8988T (cell line): ENCODE measurements at regions not wholly inside any gene's neighbourhood (a gene's known extent, or its start where the extent isn't known, plus 50 kb on each side); places are given as distances from the start of the nearest gene placed in this dataset.
"Not testable (repeated sequence)": the region's sequence is repeated elsewhere in the genome, so short reads cannot be mapped to it uniquely, and the experiment has no call there.

Source experiments
- DNase-seq: peaks from one replicate; pipeline ENCODE4 v3.0.0; 2011

- no peak for DNase-seq
These were observed 286.3 kb downstream of the RAP2B start for GRCh38 chr3:153448151-153448829.

- DNase-seq = no peak
These were observed 295.0 kb downstream of the RAP2B start for GRCh38 chr3:153456833-153457545.

GRCh38 chr3:153458881-153459280, 296.9 kb downstream of the RAP2B start:
- no peak for DNase-seq

DNA sequence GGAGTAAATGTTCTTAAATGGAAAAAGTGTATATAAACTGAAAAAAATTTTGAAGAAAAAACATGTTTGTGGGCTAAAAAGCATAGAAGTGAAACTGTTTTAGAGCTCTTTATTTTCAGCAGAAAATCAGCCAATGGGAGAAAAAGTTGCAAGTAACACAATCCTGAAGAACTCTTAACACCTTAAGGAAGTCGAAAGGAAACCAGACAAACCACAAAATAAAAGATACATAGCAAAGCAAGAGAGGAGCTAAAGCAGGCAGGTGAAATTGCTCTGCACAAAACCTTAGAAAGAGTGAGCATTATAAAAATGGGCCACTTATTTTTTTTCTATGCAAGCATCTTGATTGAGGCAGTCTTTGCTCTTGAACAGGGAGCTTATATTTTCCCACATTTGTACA, 300.5 kb downstream of the RAP2B start:
- no peak for DNase-seq

DNA sequence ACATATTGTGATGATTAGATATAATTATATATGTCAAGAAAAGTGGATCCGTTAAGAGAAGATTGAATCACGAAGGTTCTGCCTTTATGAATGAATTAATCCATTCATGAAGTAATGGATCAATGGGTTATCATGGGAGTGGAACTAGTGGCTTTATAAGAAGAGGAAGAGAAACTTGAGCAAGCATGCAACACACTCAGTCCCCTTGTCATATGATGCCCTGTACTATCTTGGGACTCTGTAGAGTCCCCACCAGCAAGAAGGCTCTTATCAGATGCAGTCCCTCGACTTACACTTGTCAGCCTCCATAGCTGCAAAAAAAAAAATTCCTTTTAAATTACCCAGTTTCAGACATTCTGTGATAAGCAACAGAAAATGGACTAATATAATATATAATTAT, 301.9 kb downstream of the RAP2B start:
- no peak for DNase-seq

- no peak for DNase-seq
These were observed 307.1 kb downstream of the RAP2B start for GRCh38 chr3:153469162-153469561.

GRCh38 chr3:153484842-153485241, 322.8 kb downstream of the RAP2B start:
- DNase-seq = no peak

DNA sequence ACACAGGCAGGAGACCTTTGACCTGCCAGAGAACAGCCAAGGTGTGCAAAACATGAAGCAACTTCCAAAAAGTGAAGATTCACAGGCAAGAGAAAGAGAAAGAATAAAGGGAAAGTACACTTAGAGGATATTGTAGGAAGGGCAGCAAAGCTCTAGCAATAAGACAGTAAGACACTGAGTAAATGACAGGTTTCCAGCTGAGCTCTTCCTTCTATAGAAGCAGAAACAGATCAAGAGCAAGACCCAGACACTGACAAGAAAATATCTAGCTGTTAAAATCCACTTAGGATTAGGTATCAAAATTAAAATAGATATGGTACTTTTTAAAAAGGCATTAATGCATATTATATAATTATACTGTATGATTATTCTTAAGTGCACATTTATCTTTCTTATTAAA, 333.4 kb downstream of the RAP2B start:
- DNase-seq = no peak

GRCh38 chr3:153502682-153503081, 340.7 kb downstream of the RAP2B start:
- no peak for DNase-seq

GRCh38 chr3:153503873-153504272, 341.8 kb downstream of the RAP2B start:
- no peak for DNase-seq

GRCh38 chr3:153506205-153506604, 344.2 kb downstream of the RAP2B start:
- not testable (repeated sequence) for DNase-seq

DNA sequence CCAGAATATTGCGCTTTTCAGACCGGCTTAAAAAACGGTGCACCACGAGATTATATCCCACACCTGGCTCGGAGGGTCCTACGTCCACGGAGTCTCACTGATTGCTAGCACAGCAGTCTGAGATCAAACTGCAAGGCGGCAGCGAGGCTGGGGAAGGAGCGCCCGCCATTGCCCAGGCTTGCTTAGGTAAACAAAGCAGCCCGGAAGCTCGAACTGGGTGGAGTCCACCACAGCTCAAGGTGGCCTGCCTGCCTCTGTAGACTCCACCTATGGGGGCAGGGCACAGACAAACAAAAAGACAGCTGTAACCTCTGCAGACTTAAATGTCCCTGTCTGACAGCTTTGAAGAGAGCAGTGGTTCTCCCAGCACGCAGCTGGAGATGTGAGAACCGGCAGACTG, 344.7 kb downstream of the RAP2B start:
- DNase-seq = not testable (repeated sequence)

DNA sequence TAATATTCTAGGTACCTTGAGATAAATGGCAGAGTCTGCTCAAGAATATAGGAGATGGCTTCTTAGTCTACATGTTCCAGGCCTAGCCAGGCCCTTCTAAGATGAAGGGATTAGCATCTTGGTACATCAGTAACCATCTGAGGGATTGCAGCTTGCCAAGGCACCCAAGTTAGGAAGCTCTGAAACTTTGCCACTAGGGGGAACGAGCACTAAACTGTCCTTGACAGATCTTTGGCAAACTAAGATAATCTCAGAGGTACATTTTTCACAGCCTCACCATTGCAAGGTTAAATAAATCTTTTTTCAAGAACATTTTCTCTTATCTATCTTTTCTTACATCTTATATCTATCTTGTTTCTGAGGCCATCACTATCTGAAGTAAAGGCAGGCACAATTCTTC, 351.2 kb downstream of the RAP2B start:
- no peak for DNase-seq

DNA sequence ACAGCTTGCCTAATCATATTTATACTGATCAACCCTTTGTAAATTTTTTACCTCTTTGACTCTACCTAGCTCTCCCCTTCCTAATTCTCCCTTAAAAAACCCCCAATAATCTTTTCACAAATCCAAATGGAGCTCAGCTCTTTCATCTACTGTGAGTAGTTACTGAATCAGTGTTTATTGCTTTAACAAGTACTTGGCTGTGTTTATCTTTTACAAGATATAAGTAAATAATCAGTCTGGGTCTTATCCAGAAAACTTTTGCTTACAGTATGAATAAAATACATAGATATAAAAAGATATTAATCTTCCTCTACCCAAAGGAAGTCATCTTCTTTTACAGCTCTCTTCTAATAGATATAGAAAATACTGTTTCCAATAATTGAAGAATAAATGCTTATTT, 366.4 kb downstream of the RAP2B start:
- no peak for DNase-seq

GRCh38 chr3:153539263-153539662, 377.2 kb downstream of the RAP2B start:
- DNase-seq = no peak

DNA sequence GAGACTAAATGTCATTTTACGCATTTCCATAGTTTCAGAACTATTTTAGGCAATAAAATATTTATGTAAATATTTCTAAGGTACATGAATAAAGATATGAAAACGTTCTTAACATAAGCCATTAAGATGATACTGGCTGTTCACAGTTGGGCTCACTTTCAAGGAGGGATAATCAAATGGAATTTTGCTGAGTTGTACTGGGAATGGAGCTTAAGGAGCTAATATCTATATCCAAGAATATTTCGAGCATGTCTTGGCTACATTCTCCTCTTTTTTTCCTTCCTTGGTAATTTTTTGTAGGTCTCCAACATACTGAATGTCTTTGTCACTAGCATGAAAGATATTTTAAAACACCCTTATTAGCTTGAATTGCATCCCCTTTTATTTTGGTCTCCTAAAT, 383.4 kb downstream of the RAP2B start:
- DNase-seq = no peak

GRCh38 chr3:153547970-153548369, 385.9 kb downstream of the RAP2B start:
- no peak for DNase-seq

- DNase-seq = not testable (repeated sequence)
These were observed 387.7 kb downstream of the RAP2B start for GRCh38 chr3:153549686-153550085.

DNA sequence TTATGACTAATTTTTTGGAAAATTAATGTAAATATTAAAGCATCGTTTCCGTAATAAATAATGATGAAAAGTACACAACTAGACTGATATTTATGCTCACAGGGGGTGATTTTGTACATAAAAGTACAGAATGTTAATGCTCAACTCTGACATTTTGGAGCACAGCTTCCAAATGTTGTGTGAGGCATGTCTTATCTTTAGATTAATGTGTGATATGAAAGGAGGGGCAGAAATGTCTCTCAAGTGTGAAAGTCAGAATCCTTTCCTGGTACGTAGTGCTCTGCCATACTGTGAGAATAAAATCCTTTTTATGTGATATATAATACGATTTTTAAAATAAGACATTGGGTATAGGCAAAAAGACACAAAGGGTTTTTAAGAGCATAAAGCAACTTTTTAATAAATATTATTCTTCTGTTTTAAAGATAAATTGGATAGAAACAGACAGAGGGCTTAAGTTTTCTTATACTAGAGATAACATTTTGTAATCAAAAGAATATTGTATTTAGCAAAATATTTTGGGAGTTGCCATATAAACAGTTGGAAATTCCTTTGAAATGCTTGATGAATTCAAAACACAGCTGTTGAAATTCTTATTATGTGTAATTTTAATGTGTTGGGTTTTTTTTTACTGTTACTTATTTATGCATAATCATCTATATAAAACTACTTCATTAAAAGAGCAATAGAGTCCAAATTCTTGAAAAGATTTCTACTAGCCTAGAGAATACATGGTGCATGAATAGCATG, 389.7 kb downstream of the RAP2B start:
- no peak for DNase-seq

DNA sequence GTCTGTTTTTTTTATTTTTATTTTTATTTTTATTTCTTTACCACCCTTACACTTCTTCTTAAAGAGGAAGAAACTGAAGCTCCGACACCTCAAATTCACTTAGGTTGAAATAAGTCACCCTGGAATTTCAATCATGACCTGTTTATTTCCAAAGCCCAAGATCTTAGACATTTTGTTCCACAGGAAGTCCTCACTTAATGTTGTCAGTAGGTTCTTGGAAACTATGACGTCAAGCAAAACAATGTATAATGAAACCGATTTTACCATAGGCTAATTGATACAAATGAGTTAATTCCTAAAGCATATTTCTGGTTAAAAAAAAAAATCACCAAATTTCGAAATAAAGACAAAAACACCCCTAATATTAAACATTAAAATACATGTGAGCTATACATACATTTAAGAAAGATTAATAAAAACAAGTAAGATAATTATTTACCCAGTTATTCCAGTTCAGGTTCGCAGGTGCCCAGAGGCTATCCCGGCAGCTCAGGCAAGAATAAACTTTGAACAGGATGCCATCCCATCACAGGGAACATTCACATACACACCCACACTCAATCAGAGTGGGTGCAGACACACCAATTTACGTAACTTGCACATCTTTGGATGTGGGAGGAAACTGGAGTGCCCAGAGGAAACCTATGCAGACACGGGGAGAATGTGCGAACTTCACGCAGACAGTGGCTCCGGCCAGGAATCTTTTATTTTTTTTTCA, 391.0 kb downstream of the RAP2B start:
- no peak for DNase-seq

DNA sequence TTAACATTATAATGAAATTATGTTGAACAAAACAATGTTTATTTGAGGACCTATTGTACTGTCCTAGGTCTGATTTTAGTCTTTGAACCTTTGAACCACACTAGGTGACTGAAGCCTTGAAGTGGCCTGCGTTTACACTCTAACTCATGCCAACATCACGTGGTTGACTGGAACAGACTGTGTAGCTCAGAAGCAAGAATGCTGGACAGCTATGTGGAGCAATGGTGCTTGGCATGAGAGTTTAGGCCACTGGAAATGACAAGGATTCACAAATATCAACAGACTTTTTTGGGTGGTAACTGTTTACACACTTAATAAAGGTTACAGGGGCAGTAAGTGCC, 391.5 kb downstream of the RAP2B start:
- no peak for DNase-seq

DNA sequence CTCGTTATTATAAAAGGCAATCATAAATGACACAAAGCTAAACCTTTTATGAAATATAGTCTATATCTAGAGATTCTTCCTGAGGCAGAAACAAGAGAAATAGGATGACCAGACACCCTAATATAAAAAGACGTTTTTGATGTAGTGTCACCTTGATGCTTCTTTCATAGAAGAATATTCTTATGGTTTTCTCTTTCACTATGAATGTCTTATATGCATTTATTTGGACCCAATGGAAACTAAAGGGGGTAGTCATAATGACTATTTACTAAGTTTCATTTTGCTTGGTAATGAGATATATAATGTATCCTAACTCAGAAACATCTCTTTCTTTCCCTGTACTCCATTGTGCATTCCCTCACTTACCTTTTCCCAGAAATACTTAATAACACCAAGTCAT, 393.9 kb downstream of the RAP2B start:
- DNase-seq = no peak

GRCh38 chr3:153559366-153559765, 397.3 kb downstream of the RAP2B start:
- not testable (repeated sequence) for DNase-seq

GRCh38 chr3:153567011-153567410, 405.0 kb downstream of the RAP2B start:
- DNase-seq = no peak
